HepG2 (cell line): ENCODE measurements at regions not wholly inside any gene's neighbourhood (a gene's known extent, or its start where the extent isn't known, plus 50 kb on each side); places are given as distances from the start of the nearest gene placed in this dataset.

Experiments
- ATAC-seq: fragments of 200-7000 bp; cut with Tn5 transposase; 3 replicates; pipeline ENCODE4 v1.9.1; 2020; ENCODE audit warnings: mild to moderate bottlenecking, moderate library complexity
- BruUV-seq: library from RNA; stranded (reverse); fragments of 400-500 nt; replicated peaks from 2 replicates; lab custom pipeline; 2021; lab: Mats Ljungman, UMichigan
- CTCF ChIA-PET: fragments of 300-600 bp; formaldehyde crosslinking; extraction: SDS; loops from one replicate; lab custom pipeline; 2021; ENCODE audit warnings: low total read pairs, inconsistent platforms, low intra/inter-chr PET ratio; lab: Yijun Ruan, JAX
- POLR2A ChIA-PET: fragments of 350-600 bp; sonication (Branson Sonifier 250); formaldehyde crosslinking; loops from one replicate; lab custom pipeline; 2020; ENCODE audit warnings: antibody characterized with exemption, inconsistent platforms; lab: Yijun Ruan, JAX
- DNase-seq: peaks from one replicate; pipeline ENCODE4 v3.0.0-alpha.2; 2015; ENCODE audit warnings: low spot score
- FAIRE-seq: peaks from 3 replicates; lab custom pipeline; 2011; peaks lifted over from hg19 to GRCh38; lab: Jason Lieb, UNC
- H2AFZ ChIP-seq: one replicate; pipeline ENCODE4 v1.6.1; 2011; ENCODE audit warnings: low read length, inconsistent platforms
- H3K27ac ChIP-seq: fragments of 300-600 bp; 3 replicates; pipeline ENCODE4 v1.8.0; 2011; ENCODE audit warnings: mixed run types, mild to moderate bottlenecking, mixed read lengths, low read length, inconsistent platforms; ENCODE audit not compliant: insufficient read depth; ENCODE audit errors: extremely low read length
- H3K27me3 ChIP-seq, 2 experiments: fragments of 200-600 bp in 1 of 2; 2 replicates in 1 of 2; 3 replicates in 1 of 2; pipeline versions ENCODE4 v1.6.0 to v1.8.0; 2011; ENCODE audit warnings: low read length in 2 of 2, mild to moderate bottlenecking in 2 of 2, moderate library complexity in 2 of 2, inconsistent platforms in 1 of 2; ENCODE audit not compliant: insufficient read depth in 2 of 2, control insufficient read depth in 1 of 2
- H3K36me3 ChIP-seq, 2 experiments: fragments of 200-600 bp in 1 of 2; replicated peaks in 1 of 2; 2 replicates in 1 of 2; 3 replicates in 1 of 2; pipeline versions ENCODE4 v1.5.1 to v1.8.0; 2011; ENCODE audit warnings: low read length in 2 of 2, inconsistent platforms in 1 of 2; ENCODE audit not compliant: insufficient read depth in 2 of 2, control insufficient read depth in 1 of 2
- H3K4me1 ChIP-seq: 2 replicates; pipeline ENCODE4 v1.5.1; 2012; ENCODE audit warnings: low read length, inconsistent platforms; ENCODE audit not compliant: insufficient read depth
- H3K4me2 ChIP-seq: 2 replicates; pipeline ENCODE4 v1.6.0; 2011; ENCODE audit warnings: low read depth, low read length, inconsistent platforms
- H3K4me3 ChIP-seq, 3 experiments: fragments of 200-600 bp in 1 of 3; sonication (generic), shearing (Covaris generic) in 1 of 3; replicated peaks in 1 of 3; 2 replicates each; pipeline ENCODE4 v1.5.1; 2011 to 2016; ENCODE audit warnings: low read length in 3 of 3, inconsistent platforms in 2 of 3, low read depth in 2 of 3, mild to moderate bottlenecking in 2 of 3, control low read depth in 1 of 3, mixed read lengths in 1 of 3; ENCODE audit not compliant: insufficient read depth in 1 of 3
- H3K79me2 ChIP-seq: one replicate; pipeline ENCODE4 v1.6.1; 2011; ENCODE audit warnings: low read length, inconsistent platforms; ENCODE audit not compliant: insufficient read depth
- H3K9ac ChIP-seq: 2 replicates; pipeline ENCODE4 v1.6.0; 2011; ENCODE audit warnings: mild to moderate bottlenecking, low read depth, low read length, inconsistent platforms; ENCODE audit not compliant: insufficient read depth
- H3K9me3 ChIP-seq: 2 replicates; pipeline ENCODE4 v1.5.1; 2012; ENCODE audit warnings: mild to moderate bottlenecking, low read length
- H4K20me1 ChIP-seq: 2 replicates; pipeline ENCODE4 v1.6.0; 2011; ENCODE audit warnings: inconsistent platforms, mild to moderate bottlenecking, low read length, moderate library complexity; ENCODE audit not compliant: insufficient read depth
- ARID2 ChIP-seq: sonication (generic); formaldehyde crosslinking; IDR thresholded peaks from 2 replicates; pipeline ENCODE4 v1.8.1; 2022; ENCODE audit warnings: mild to moderate bottlenecking, missing genetic modification reagents, borderline replicate concordance
- BORCS8-MEF2B ChIP-seq: sonication (generic); formaldehyde crosslinking; IDR thresholded peaks from 2 replicates; pipeline ENCODE4 v1.8.0; 2022; ENCODE audit warnings: mild to moderate bottlenecking, missing genetic modification reagents
- CEBPB ChIP-seq: IDR thresholded peaks from 2 replicates; pipeline ENCODE4 v1.6.1; 2011; ENCODE audit warnings: low read depth, low read length, improper control_type of control experiment, borderline replicate concordance
- ESRRA ChIP-seq: sonication (generic); formaldehyde crosslinking; IDR thresholded peaks from 2 replicates; pipeline ENCODE4 v1.5.1; 2020; ENCODE audit warnings: mild to moderate bottlenecking, low read depth, missing genetic modification reagents
- GATAD2A ChIP-seq: IDR thresholded peaks from 2 replicates; pipeline ENCODE4 v1.6.1; 2016
- GPN1 ChIP-seq: sonication (generic); formaldehyde crosslinking; IDR thresholded peaks from 2 replicates; pipeline ENCODE4 v1.5.1; 2020; ENCODE audit warnings: missing genetic modification reagents, borderline replicate concordance
- ISL2 ChIP-seq: sonication (generic); formaldehyde crosslinking; IDR thresholded peaks from 2 replicates; pipeline ENCODE4 v1.5.0; 2020; ENCODE audit warnings: missing genetic modification reagents
- NBN ChIP-seq: fragments of 450-650 bp; conservative IDR thresholded peaks from 2 replicates; pipeline ENCODE4 v1.6.1; 2017
- RFXAP ChIP-seq: sonication (generic); formaldehyde crosslinking; IDR thresholded peaks from 2 replicates; pipeline ENCODE4 v1.4.0; 2020; ENCODE audit warnings: missing genetic modification reagents, borderline replicate concordance
- ZMYM4 ChIP-seq: sonication (generic); formaldehyde crosslinking; IDR thresholded peaks from 2 replicates; pipeline ENCODE4 v1.8.1; 2023; ENCODE audit warnings: mild to moderate bottlenecking, missing genetic modification reagents
- ZNF3 ChIP-seq: IDR thresholded peaks from 2 replicates; pipeline ENCODE4 v1.7.0; 2017; ENCODE audit warnings: inconsistent platforms
- ZNF326 ChIP-seq: sonication (generic); formaldehyde crosslinking; IDR thresholded peaks from 2 replicates; pipeline ENCODE4 v1.4.0; 2020; ENCODE audit warnings: missing genetic modification reagents, borderline replicate concordance
- ZNF329 ChIP-seq: sonication (generic); formaldehyde crosslinking; IDR thresholded peaks from 2 replicates; pipeline ENCODE4 v1.9.0; 2021; ENCODE audit warnings: low read depth, mild to moderate bottlenecking, missing genetic modification reagents
- ZNF44 ChIP-seq: sonication (generic); formaldehyde crosslinking; IDR thresholded peaks from 2 replicates; pipeline ENCODE4 v1.5.1; 2020; ENCODE audit warnings: mild to moderate bottlenecking, missing genetic modification reagents
- ZNF510 ChIP-seq: sonication (generic); formaldehyde crosslinking; IDR thresholded peaks from 2 replicates; pipeline ENCODE4 v1.4.0; 2020; ENCODE audit warnings: low read depth, mild to moderate bottlenecking, missing genetic modification reagents
- ZNF564 ChIP-seq: sonication (generic); formaldehyde crosslinking; IDR thresholded peaks from 2 replicates; pipeline ENCODE4 v1.8.1; 2023; ENCODE audit warnings: mild to moderate bottlenecking, missing genetic modification reagents
- ZNF7 ChIP-seq: IDR thresholded peaks from 2 replicates; pipeline ENCODE4 v1.6.1; 2016; ENCODE audit warnings: missing biosample characterization, missing genetic modification reagents
- ZNF747 ChIP-seq: sonication (generic); formaldehyde crosslinking; IDR thresholded peaks from 2 replicates; pipeline ENCODE4 v1.8.1; 2023; ENCODE audit warnings: missing genetic modification reagents, mild to moderate bottlenecking, borderline replicate concordance
- ZNF790 ChIP-seq: sonication (generic); formaldehyde crosslinking; IDR thresholded peaks from 2 replicates; pipeline ENCODE4 v1.8.0; 2022; ENCODE audit warnings: missing genetic modification reagents, mild to moderate bottlenecking, borderline replicate concordance
- WGBS: methylation state at CpG from one replicate; pipeline ENCODE4 v1.1.6; 2017; ENCODE audit warnings: low lambda C conversion rate; 5-methylcytosine and 5-hydroxymethylcytosine counted together
- in situ Hi-C: cut with HindIII; loops from 2 replicates; pipeline ENCODE4 v1.10.0; 2017; ENCODE audit warnings: low pct_unique_long_range_greater_than_20kb; ENCODE audit not compliant: extremely low pct_ligation_motif_present
- intact Hi-C: fragments of 100-400 bp; cut with micrococcal nuclease; formaldehyde crosslinking; loops from one replicate; pipeline ENCODE4 v1.10.0; 2022; ENCODE audit not compliant: unreplicated experiment
- TF ChIP-seq, protein P1 (sequence below): sonication (generic); formaldehyde crosslinking; IDR thresholded peaks from 2 replicates; pipeline ENCODE4 v1.4.0; 2020; ENCODE audit warnings: missing genetic modification reagents, borderline replicate concordance

DNA sequence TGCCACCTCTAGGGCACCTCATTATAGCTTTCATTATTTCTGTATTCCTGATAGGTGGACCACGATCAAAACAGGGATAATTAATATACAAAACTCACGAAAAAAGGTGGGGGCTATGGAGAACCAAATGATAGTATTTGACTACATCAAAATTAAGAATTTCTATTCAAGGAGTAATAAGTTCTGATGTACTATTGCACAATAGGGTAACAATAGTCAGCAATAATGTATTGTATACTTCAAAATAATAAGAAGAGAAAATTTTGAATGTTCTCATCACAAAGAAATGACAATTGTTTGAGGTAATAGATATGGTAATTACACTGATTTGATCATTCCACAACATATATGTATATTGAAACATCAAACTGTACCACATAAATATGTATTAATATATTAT, 327.3 kb upstream of the TRAM1L1 start:
- intact Hi-C loops: no loop called here
- Histone ChIP-seq H3K4me3 (no peak overlapping the region), H3K9me3 (no peaks in the 10 kb centered on the region), H3K27me3 (no peaks in the 10 kb centered on the region), H3K4me1 (no peaks in the 10 kb centered on the region)
- POLR2A ChIA-PET: no interaction called here
- TF ChIP-seq CEBPB (peak; percentile 60; the same call in 1 of the 2 replicates), ISL2 (CRISPR knock-in tag) (no peak)
- TF ChIP-seq, all 625 proteins: peak for 1
- H3K4me2 ChIP-seq: no peak overlapping the region
- in situ Hi-C loops: no loop called here
- no peaks in the 10 kb centered on the region for H3K36me3 ChIP-seq
- no peaks in the 10 kb centered on the region for H3K79me2 ChIP-seq
- H3K9ac ChIP-seq: no peak overlapping the region
- CTCF ChIA-PET: no interaction called here
- no TSS peak for BruUV-seq
- ATAC-seq (no peak), FAIRE-seq (no peak), DNase-seq (no peak)
- no peak overlapping the region for H2AFZ ChIP-seq
- H3K27ac ChIP-seq: no peak overlapping the region
- WGBS: 0% methylated on average over 2 of the region's 2 CpGs
- no peaks in the 10 kb centered on the region for H4K20me1 ChIP-seq

DNA sequence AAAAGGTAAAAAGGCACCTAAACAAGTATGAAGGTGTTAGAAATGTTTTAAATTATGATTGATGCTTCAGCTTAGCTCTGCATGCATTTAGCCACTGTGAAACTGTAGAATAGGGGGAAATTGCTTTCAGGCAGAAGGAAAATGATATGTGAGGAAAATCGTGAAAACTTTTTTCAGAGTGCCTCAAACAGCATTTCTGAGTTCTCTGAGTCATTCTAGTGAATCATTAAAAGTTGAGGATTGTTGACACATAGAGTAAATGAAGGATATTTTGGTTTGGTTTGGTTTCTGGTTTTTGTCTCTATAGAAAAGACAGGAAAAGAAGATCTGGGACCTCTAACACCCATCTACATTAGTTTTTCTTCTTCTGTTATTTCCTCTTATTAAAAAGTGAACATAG, 332.5 kb upstream of the TRAM1L1 start:
- TF ChIP-seq ZNF510 (CRISPR knock-in tag) (no peak), ESRRA (no peak), ZNF747 (no peak), ZNF44 (CRISPR knock-in tag) (no peak), NBN (no peak), ZNF7 (CRISPR knock-in tag) (no peak), ZNF3 (CRISPR knock-in tag) (no peak), GPN1 (CRISPR knock-in tag) (no peak), RFXAP (CRISPR knock-in tag) (no peak), ZNF326 (CRISPR knock-in tag) (no peak), BORCS8-MEF2B (CRISPR knock-in tag) (no peak), ZNF329 (CRISPR knock-in tag) (no peak), ARID2 (CRISPR knock-in tag) (no peak), GATAD2A (no peak), ZMYM4 (CRISPR knock-in tag) (no peak), ZNF564 (no peak), ZNF790 (no peak)
- TF ChIP-seq, protein P1, sequence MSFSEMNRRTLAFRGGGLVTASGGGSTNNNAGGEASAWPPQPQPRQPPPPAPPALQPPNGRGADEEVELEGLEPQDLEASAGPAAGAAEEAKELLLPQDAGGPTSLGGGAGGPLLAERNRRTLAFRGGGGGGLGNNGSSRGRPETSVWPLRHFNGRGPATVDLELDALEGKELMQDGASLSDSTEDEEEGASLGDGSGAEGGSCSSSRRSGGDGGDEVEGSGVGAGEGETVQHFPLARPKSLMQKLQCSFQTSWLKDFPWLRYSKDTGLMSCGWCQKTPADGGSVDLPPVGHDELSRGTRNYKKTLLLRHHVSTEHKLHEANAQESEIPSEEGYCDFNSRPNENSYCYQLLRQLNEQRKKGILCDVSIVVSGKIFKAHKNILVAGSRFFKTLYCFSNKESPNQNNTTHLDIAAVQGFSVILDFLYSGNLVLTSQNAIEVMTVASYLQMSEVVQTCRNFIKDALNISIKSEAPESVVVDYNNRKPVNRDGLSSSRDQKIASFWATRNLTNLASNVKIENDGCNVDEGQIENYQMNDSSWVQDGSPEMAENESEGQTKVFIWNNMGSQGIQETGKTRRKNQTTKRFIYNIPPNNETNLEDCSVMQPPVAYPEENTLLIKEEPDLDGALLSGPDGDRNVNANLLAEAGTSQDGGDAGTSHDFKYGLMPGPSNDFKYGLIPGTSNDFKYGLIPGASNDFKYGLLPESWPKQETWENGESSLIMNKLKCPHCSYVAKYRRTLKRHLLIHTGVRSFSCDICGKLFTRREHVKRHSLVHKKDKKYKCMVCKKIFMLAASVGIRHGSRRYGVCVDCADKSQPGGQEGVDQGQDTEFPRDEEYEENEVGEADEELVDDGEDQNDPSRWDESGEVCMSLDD: no peak
- DNase-seq (no peak), ATAC-seq (no peak), FAIRE-seq (no peak)
- Histone ChIP-seq H3K9me3 (no peaks in the 10 kb centered on the region), H3K27ac (no peak overlapping the region), H3K9ac (no peak overlapping the region), H3K4me1 (no peaks in the 10 kb centered on the region), H3K79me2 (no peaks in the 10 kb centered on the region), H4K20me1 (no peaks in the 10 kb centered on the region), H2AFZ (no peak overlapping the region), H3K36me3 (no peaks in the 10 kb centered on the region), H3K27me3 (no peaks in the 10 kb centered on the region; a peak in 1 of 5 replicates), H3K4me2 (no peak overlapping the region), H3K4me3 (no peak overlapping the region)
- BruUV-seq: no TSS peak
- WGBS: 4% methylated on average over 1 of the region's 1 CpG
- ChIA-PET POLR2A (no interaction called here), CTCF (no interaction called here)
- in situ Hi-C loops: no loop called here
- intact Hi-C loops: no loop called here
